GM21515 (cell line): ENCODE measurements at regions not wholly inside any gene's neighbourhood (a gene's known extent, or its start where the extent isn't known, plus 50 kb on each side); places are given as distances from the start of the nearest gene placed in this dataset.

ENCODE experiments used
- ATAC-seq: cut with Tn5 transposase; IDR thresholded peaks from one replicate; pipeline ENCODE4 v1.9.1; 2021; ENCODE audit not compliant: unreplicated experiment

- no peak for ATAC-seq
These were observed 172.8 kb downstream of the PTGER3 start for GRCh38 chr1:70874818-70875217.

DNA sequence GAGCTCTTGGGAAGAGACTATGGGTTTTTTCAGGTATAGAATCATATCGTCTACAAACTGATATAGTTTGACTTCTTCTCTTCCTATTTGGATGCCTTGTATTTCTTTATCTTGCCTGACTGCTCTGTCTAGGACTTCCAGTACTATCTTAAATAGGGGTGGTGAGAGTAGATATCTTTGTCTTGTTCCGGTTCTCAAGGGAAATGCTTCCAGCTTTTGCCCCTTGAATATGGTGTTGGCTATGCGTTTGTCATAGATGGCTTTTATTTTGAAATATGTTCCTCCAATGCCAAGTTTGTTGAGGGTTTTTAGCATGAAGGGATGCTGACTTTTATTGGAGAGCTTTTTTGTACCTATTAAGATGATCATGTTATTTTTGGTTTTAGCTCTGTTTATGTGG lies 170.3 kb downstream of the PTGER3 start:
- no peak for ATAC-seq

GRCh38 chr1:70887936-70888335 lies 159.7 kb downstream of the PTGER3 start:
- ATAC-seq: no peak

GRCh38 chr1:70888722-70889121 lies 158.9 kb downstream of the PTGER3 start:
- no peak for ATAC-seq

GRCh38 chr1:70890408-70890807 lies 157.2 kb downstream of the PTGER3 start:
- ATAC-seq: no peak

DNA sequence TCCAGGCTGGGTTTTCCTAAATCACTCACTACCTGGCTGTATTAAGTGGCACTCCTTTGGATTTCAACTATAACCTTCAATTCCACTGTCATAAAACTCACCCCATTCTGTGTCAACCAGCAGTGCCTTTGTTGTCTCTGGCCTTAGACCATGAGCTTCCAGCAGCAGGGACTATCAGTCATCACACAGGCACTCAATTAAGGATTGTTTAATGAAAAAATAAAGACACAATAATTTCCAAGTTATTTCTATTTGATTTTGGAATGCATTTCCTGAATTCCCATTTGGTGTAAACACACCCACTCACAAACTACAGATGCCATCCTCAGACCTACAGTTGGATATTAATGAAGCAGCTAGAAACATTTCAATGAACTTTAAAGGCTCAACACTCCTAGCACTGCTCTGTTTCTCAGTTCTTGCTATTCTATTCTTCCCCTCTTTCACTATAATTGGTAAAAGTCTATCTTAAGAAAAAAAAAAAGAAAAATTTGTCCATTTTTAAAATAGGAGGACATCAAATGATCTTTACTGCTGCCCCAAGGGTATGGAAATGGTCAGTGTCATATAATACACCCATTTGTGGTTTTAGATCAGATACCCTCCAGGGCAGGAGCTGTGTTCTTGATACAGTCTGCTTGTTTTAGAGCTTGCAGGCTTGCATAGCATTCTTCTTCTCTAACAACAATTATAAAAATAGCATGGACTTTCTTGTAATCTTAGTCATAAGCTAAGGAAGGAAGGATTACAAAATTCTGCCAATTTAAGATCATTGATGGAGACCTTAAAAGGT lies 156.4 kb downstream of the PTGER3 start:
- ATAC-seq: no peak

DNA sequence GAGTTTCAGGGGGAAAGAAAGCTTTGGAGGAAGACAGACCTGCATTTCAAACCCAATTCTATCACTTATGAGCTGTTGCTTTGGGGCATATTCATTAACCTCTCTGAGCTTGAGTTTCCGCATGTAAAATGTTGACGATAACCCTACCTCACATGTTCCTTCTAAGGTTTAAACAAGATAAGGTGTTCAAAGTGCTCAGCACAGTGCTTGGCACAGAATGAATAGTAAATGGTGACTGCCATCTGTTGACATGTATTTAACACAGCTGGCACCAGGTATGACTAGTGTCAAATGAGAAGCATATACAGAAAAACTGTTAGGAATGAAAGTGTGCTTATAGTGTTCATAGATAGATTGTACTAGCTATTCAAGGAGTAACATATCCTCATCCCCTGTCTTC lies 155.5 kb downstream of the PTGER3 start:
- no peak for ATAC-seq

DNA sequence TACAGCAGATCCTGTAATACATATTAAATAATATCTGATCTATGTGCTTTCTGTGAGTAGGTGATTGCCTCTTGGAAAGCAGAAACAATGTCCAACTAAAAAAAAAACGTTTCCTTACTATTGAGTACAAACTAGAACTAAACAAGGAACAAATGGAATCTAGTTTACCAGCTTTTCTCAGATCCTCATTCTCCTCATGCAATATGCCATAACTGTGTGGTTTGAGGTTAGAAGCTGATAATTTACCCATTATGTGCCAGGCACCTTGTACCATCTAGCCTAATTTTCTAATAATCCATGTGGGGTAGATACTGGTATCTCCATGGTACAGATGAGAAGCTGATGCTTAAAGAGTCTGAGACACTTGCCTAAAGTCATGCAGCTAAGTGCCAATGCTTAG lies 154.7 kb downstream of the PTGER3 start:
- ATAC-seq: no peak

- no peak for ATAC-seq
These were observed 154.2 kb downstream of the PTGER3 start for GRCh38 chr1:70893381-70893780.

GRCh38 chr1:70895531-70895930 lies 152.1 kb downstream of the PTGER3 start:
- no peak for ATAC-seq

- ATAC-seq: no peak
These were observed 151.4 kb downstream of the PTGER3 start for GRCh38 chr1:70896224-70896623.

DNA sequence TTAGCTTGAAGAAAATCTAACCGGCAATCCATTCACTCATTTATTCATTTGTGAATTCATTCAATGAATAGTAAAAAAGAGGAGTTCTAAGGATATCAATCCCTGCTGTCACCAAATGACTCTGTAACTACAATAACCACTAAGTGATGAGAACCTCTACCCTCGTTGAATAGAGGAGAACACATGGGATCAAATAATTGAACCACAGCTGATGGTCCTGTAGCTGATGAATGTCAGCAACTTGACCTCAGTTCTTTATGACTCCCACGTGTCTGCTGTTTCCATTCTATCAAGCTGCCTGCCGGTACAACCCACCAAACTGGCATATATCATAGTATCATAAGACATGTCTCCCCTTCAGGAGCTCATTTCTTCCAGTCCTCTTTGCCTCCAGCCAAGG lies 150.3 kb downstream of the PTGER3 start:
- ATAC-seq: no peak

DNA sequence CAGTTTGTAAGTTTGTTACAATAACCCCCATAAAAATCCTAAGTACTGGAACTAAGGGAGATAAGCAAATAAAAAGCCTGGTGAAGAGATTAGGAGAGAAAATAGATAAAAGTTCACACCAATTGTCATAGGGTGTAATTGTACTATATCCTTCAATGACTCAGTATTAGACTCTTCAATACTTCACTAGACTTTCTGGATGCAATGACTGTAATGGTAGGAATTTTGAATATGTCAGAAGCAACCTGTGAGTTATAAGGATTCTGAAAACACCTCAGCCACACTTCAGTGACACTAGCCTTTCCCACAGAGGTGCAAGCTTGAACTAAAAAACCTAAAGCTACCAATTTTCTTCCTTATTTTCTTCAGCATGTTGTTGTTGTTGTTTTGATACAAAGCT lies 147.9 kb downstream of the PTGER3 start:
- no peak for ATAC-seq

DNA sequence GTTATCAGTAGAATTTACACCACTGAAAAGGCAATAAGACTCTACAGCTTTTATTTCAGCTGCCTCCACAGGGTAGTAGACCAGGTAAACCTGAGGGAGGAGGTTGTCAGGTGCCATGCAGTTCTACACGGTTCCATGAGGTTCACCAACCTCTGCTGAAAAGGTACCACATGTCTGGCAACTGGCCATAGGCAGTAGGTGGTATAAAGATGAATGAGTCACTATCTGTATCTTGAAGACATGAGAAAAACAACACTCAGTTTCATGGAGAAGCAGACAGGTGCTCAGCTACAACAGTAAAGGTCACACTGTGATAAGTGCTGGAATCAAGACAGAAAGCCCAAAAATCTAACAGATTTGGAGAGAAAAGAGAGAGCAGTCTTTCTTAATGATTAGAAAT lies 145.4 kb downstream of the PTGER3 start:
- ATAC-seq: no peak

DNA sequence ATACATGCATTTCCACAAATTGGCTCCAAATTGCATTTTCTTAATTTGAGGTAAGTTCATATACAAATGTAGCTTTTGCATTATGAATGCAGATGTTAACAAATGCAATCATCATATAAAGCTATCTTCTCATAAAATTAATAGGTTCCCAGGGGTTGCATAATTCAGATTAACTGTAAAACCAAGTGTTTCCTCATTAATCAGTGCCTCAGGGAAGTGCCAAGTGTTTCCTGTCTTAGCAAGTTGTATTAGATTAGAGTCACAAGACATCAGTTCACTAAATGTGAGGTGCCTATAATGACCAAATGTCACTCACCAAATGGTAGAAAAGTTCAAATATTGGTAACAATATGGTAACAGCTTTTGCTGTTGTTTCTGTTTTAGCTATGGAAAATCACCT lies 140.8 kb downstream of the PTGER3 start:
- no peak for ATAC-seq

GRCh38 chr1:70907563-70908310 lies 139.9 kb downstream of the PTGER3 start:
- no peak for ATAC-seq

- ATAC-seq: no peak
These were observed 138.3 kb downstream of the PTGER3 start for GRCh38 chr1:70909262-70909822.

- peak; percentile 70 for ATAC-seq
These were observed 137.6 kb downstream of the PTGER3 start for GRCh38 chr1:70910013-70910412.

GRCh38 chr1:70911861-70912260 lies 135.8 kb downstream of the PTGER3 start:
- no peak for ATAC-seq

GRCh38 chr1:70914224-70914623 lies 133.4 kb downstream of the PTGER3 start:
- ATAC-seq: no peak

DNA sequence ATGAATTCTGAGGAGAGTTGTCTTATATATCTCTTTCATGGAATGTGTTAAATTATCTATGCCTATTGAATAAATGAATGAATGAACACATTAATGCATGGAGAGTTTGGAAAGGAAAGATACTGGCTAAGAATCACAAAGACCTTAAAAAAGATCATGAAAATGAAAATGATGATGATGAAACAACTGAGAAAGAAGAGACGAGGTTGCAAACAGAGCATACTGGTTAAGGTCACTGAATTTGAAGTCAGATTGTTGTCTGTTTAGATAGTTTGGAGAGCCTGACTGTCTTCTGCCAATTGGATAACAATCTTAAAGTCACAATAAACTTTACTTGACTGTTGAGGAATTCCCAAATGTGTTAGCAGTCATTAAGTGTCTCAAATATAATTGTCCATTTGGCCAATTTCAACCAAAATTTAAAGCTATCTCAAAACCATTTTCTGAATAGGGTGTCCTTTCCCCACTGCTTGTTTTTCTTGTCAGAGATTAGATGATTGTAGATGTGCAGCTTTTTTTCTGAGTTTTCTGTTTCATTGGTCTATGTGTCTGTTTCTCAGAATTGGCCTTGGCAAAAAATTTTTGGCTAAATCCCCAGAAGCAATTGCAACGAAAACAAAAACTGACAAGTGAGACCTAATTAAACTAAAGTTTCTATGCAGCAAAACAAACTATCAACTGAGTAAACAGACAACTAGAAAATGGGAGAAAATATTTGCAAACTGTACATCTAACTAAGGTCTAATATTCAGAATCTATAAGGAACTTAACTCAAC lies 132.2 kb downstream of the PTGER3 start:
- no peak for ATAC-seq
